K562 (cell line): ENCODE measurements at regions not wholly inside any gene's neighbourhood (a gene's known extent, or its start where the extent isn't known, plus 50 kb on each side); places are given as distances from the start of the nearest gene placed in this dataset.
A peak's percentile ranks its signal among the peaks of the same experiment; 100 is the strongest.

Source experiments
- ATAC-seq: fragments of 200-7000 bp; cut with Tn5 transposase; 3 replicates; pipeline ENCODE4 v1.9.1; 2020; ENCODE audit warnings: moderate library complexity
- BruUV-seq: library from RNA; stranded (reverse); fragments of 400-500 nt; replicated peaks from 2 replicates; lab custom pipeline; 2021; lab: Mats Ljungman, UMichigan
- CTCF ChIA-PET: fragments of 300-600 bp; formaldehyde crosslinking; extraction: SDS; loops from one replicate; lab custom pipeline; 2021; ENCODE audit warnings: low intra/inter-chr PET ratio; lab: Yijun Ruan, JAX
- POLR2A ChIA-PET: fragments of 300-600, 350-650 bp; sonication (Branson Sonifier 250); formaldehyde crosslinking; extraction: SDS; loops from one replicate; lab custom pipeline; 2021; ENCODE audit warnings: antibody characterized with exemption, inconsistent platforms; lab: Yijun Ruan, JAX
- DNase-seq, 4 experiments: peaks; one replicate each; pipeline versions ENCODE4 v3.0.0 to v3.0.0-alpha.2; 2011 to 2018; ENCODE audit warnings: low spot score in 3 of 4, mixed read lengths in 3 of 4; ENCODE audit errors: extremely low read depth in 1 of 4
- FAIRE-seq: peaks from 2 replicates; lab custom pipeline; 2011; peaks lifted over from hg19 to GRCh38; lab: Jason Lieb, UNC
- H2AFZ ChIP-seq: 2 replicates; pipeline ENCODE4 v1.6.0; 2011; ENCODE audit warnings: low read depth, low read length, control low read depth, inconsistent platforms
- H3K27ac ChIP-seq: fragments of 200-600 bp; 3 replicates; pipeline ENCODE4 v1.8.0; 2011; ENCODE audit warnings: low read depth, mild to moderate bottlenecking, control low read depth, inconsistent platforms, low read length, moderate library complexity, mixed read lengths; ENCODE audit errors: extremely low read depth
- H3K27me3 ChIP-seq, 2 experiments: fragments of 300-600 bp in 1 of 2; 2 replicates in 1 of 2; 3 replicates in 1 of 2; pipeline versions ENCODE4 v1.6.0 to v1.8.0; 2011; ENCODE audit warnings: inconsistent platforms in 2 of 2, low read length in 2 of 2, mild to moderate bottlenecking in 1 of 2, mixed read lengths in 1 of 2, moderate library complexity in 1 of 2; ENCODE audit not compliant: control insufficient read depth in 2 of 2, insufficient read depth in 2 of 2
- H3K36me3 ChIP-seq: fragments of 300-600 bp; 3 replicates; pipeline ENCODE4 v1.8.0; 2011; ENCODE audit warnings: mild to moderate bottlenecking, low read length, inconsistent platforms; ENCODE audit not compliant: control insufficient read depth, insufficient read depth
- H3K4me1 ChIP-seq, 2 experiments: fragments of 200-600 bp in 1 of 2; replicated peaks in 1 of 2; 2 replicates in 1 of 2; 3 replicates in 1 of 2; pipeline versions ENCODE4 v1.5.1 to v1.8.0; 2011; ENCODE audit warnings: inconsistent platforms in 2 of 2, low read length in 2 of 2, mild to moderate bottlenecking in 1 of 2, mixed read lengths in 1 of 2, moderate library complexity in 1 of 2; ENCODE audit not compliant: control insufficient read depth in 2 of 2, insufficient read depth in 2 of 2
- H3K4me2 ChIP-seq: 2 replicates; pipeline ENCODE4 v1.6.1; 2011; ENCODE audit warnings: low read length, control low read depth, inconsistent platforms, mixed read lengths; ENCODE audit not compliant: insufficient read depth
- H3K4me3 ChIP-seq: fragments of 200-600 bp; sonication (generic), shearing (Covaris generic); 2 replicates; pipeline ENCODE4 v1.5.1; 2016; ENCODE audit warnings: control low read depth, inconsistent platforms
- H3K79me2 ChIP-seq: fragments of 200-600 bp; 3 replicates; pipeline ENCODE4 v1.8.0; 2011; ENCODE audit warnings: low read length, inconsistent platforms; ENCODE audit not compliant: control insufficient read depth, insufficient read depth
- H3K9ac ChIP-seq, 2 experiments: 2 replicates each; pipeline versions ENCODE4 v1.6.0 to v1.6.1; 2011; ENCODE audit warnings: low read depth in 2 of 2, low read length in 2 of 2, control low read depth in 1 of 2, inconsistent platforms in 1 of 2, mild to moderate bottlenecking in 1 of 2, mixed read lengths in 1 of 2; ENCODE audit not compliant: insufficient read depth in 1 of 2
- H3K9me1 ChIP-seq: one replicate; pipeline ENCODE4 v1.6.0; 2011; ENCODE audit warnings: inconsistent platforms, mild to moderate bottlenecking, low read length, moderate library complexity; ENCODE audit not compliant: control insufficient read depth, insufficient read depth
- H3K9me3 ChIP-seq: replicated peaks from 2 replicates; pipeline ENCODE4 v1.5.1; 2011; ENCODE audit warnings: low read depth, low read length, inconsistent platforms; ENCODE audit not compliant: control insufficient read depth, insufficient read depth
- H4K20me1 ChIP-seq: replicated peaks from 2 replicates; pipeline ENCODE4 v1.6.1; 2011; ENCODE audit warnings: low read length, inconsistent platforms, mixed read lengths; ENCODE audit not compliant: control insufficient read depth, insufficient read depth
- SMAD4 ChIP-seq: fragments of 250-450 bp; sonication (Bioruptor Pico); conservative IDR thresholded peaks from 2 replicates; pipeline ENCODE4 v1.8.0; 2021; ENCODE audit warnings: inconsistent platforms, mild to moderate bottlenecking, moderate library complexity
- ZC3H4 ChIP-seq: sonication (generic); formaldehyde crosslinking; IDR thresholded peaks from 2 replicates; pipeline ENCODE4 v1.9.0; 2021; ENCODE audit warnings: missing genetic modification reagents, borderline replicate concordance
- ZNF316 ChIP-seq: fragments of 450-650 bp; IDR thresholded peaks from 2 replicates; pipeline ENCODE4 v1.6.1; 2016
- ZNF584 ChIP-seq: fragments of 200-800 bp; sonication (Bioruptor generic); IDR thresholded peaks from 2 replicates; pipeline ENCODE4 v1.6.1; 2016; ENCODE audit warnings: low read depth, mild to moderate bottlenecking, missing genetic modification characterization, missing compliant biosample characterization
- ZNF707 ChIP-seq: fragments of 250-450 bp; sonication (Bioruptor Pico); conservative IDR thresholded peaks from 2 replicates; pipeline ENCODE4 v1.8.0; 2022; ENCODE audit warnings: inconsistent platforms, mild to moderate bottlenecking, moderate library complexity
- WGBS: fragments of 100-300 bp; shearing (Covaris generic); methylation state at CpG from one replicate; pipeline ENCODE4 v1.1.6; 2016; ENCODE audit warnings: low coverage, mixed read lengths; ENCODE audit not compliant: insufficient coverage; ENCODE audit errors: missing lambda C conversion rate; 5-methylcytosine and 5-hydroxymethylcytosine counted together
- in situ Hi-C: fragments of 300-500 bp; cut with MboI; formaldehyde crosslinking; loops from 4 replicates; pipeline ENCODE4 v1.15.0; 2018; ENCODE audit warnings: inconsistent platforms, mixed read lengths
- intact Hi-C: fragments of 100-400 bp; cut with micrococcal nuclease; formaldehyde crosslinking; loops from 2 replicates; pipeline ENCODE4 v1.14.2; 2022
- TF ChIP-seq, protein P1 (sequence below): sonication (generic); formaldehyde crosslinking; IDR thresholded peaks from 2 replicates; pipeline ENCODE4 v1.8.1; 2023; ENCODE audit warnings: mild to moderate bottlenecking, missing genetic modification reagents
- TF ChIP-seq, protein P2 (sequence below): fragments of 450-650 bp; IDR thresholded peaks from 2 replicates; pipeline ENCODE4 v1.6.1; 2018; ENCODE audit not compliant: partially characterized antibody

DNA sequence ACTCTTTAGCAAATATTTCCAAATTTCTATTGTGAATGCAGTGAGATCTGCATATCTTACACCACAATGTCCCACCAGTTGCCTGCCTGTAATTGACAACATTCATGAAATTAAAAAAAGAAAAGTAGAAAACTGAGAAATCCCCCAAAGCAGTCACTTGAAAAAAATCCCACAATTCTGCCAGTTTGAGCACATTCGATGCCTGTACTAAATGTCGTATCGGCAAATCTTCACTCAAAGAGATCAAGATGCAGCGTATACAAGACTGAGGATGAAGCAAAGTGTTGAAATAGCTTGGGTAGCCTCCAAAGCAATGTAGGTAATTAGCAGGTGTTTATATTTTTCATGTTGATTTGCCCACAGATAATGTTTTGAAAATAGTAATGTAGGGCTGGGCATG lies 186.7 kb upstream of the ZEB2 start:
- no peaks in the 10 kb centered on the region for H3K9me3 ChIP-seq
- WGBS: 98% methylated on average over 4 of the region's 4 CpGs
- H3K27ac ChIP-seq: no peak overlapping the region
- BruUV-seq: no TSS peak
- peaks cover 0 to 25% of the 10 kb centered on the region in 2 experiments; a peak in 3 of 5 replicates for H3K4me1 ChIP-seq
- no peak overlapping the region for H3K9ac ChIP-seq
- intact Hi-C loops: loop anchor here (10.0 kb wide), 1 partner anchor 182 kb away; the partner anchor contains the start of gene ZEB2
- ChIA-PET POLR2A (no interaction called here), CTCF (no interaction called here)
- ATAC-seq (no peak), DNase-seq (no peak), FAIRE-seq (no peak)
- no peak overlapping the region for H3K4me2 ChIP-seq
- H3K4me3 ChIP-seq: no peak overlapping the region
- H3K79me2 ChIP-seq: no peaks in the 10 kb centered on the region
- no peak overlapping the region for H2AFZ ChIP-seq
- in situ Hi-C loops: no loop called here
- H3K27me3 ChIP-seq: no peaks in the 10 kb centered on the region
- H3K9me1 ChIP-seq: no peaks in the 10 kb centered on the region
- H4K20me1 ChIP-seq: no peaks in the 10 kb centered on the region
- no peaks in the 10 kb centered on the region for H3K36me3 ChIP-seq
- no peak for TF ChIP-seq ZC3H4
- TF ChIP-seq ZNF316: peak; percentile 47

DNA sequence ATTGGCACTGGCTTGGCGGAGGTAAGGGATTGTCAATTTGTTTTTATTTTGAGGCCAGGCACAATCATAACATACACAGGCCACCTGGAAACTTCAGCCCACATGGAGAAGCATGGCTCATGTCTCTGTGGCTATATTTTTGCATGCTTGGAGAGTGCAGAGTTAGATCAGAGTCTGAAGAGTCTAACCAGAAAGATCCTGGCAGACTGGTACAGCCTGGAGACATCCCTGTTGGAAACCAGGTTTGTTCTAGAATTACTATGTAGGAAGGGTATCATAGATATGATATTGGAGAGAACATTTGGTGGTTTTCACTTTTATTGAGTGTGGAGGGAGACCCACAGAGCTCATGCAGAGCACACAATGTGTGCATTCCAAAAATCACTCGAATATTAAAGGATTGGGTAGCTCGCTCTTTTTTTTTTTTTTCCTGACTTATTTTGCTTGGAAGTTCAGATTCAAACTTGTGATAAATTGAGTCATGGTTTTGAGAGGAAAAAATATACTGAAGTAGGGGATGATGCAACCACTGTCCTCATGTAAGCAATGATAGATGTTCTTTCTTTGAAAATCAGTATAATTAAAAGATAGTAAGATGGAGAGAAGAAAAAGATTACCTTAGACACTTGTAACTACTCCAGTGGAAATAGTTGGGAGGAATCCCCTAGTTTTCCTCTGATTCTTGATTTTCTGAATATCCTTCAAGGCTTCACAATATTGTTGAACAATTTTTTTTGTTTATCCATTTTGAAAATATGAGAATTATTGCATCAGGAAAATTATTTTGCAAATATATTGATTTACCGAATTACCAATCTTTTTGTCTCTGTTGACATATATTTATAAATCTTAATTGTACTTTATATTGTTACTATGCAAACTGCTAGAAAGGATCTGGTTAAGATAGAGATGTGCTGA lies 185.7 kb upstream of the ZEB2 start:
- H3K9ac ChIP-seq: no peak overlapping the region
- H3K36me3 ChIP-seq: no peaks in the 10 kb centered on the region
- H3K9me3 ChIP-seq: no peaks in the 10 kb centered on the region
- no peaks in the 10 kb centered on the region for H3K27me3 ChIP-seq
- no peak overlapping the region for H3K4me2 ChIP-seq
- no TSS peak for BruUV-seq
- peak overlapping the region; percentile 85; the same call in 1 of the 2 replicates for H2AFZ ChIP-seq
- in situ Hi-C loops: no loop called here
- no peaks in the 10 kb centered on the region for H3K9me1 ChIP-seq
- no peaks in the 10 kb centered on the region for H4K20me1 ChIP-seq
- POLR2A ChIA-PET: interaction anchor here (0.6 to 0.7 kb wide), 2 partner anchors 252 to 1374 kb away, joined by 3 read pairs; no protein-coding TSS in a partner anchor
- peaks cover 0 to 25% of the 10 kb centered on the region in 2 experiments; a peak in 3 of 5 replicates for H3K4me1 ChIP-seq
- H3K27ac ChIP-seq: peak overlapping the region; percentile 17; the same call in 2 of the 3 replicates
- no peak overlapping the region for H3K4me3 ChIP-seq
- ATAC-seq: peak; percentile 47
- intact Hi-C loops: loop anchor here (10.0 kb wide), 1 partner anchor 181 kb away; the partner anchor contains the start of gene ZEB2
- no peak for FAIRE-seq
- H3K79me2 ChIP-seq: no peaks in the 10 kb centered on the region
- CTCF ChIA-PET: no interaction called here
- no peak for DNase-seq
- WGBS: 51% methylated on average over 4 of the region's 4 CpGs
- TF ChIP-seq, protein P1, sequence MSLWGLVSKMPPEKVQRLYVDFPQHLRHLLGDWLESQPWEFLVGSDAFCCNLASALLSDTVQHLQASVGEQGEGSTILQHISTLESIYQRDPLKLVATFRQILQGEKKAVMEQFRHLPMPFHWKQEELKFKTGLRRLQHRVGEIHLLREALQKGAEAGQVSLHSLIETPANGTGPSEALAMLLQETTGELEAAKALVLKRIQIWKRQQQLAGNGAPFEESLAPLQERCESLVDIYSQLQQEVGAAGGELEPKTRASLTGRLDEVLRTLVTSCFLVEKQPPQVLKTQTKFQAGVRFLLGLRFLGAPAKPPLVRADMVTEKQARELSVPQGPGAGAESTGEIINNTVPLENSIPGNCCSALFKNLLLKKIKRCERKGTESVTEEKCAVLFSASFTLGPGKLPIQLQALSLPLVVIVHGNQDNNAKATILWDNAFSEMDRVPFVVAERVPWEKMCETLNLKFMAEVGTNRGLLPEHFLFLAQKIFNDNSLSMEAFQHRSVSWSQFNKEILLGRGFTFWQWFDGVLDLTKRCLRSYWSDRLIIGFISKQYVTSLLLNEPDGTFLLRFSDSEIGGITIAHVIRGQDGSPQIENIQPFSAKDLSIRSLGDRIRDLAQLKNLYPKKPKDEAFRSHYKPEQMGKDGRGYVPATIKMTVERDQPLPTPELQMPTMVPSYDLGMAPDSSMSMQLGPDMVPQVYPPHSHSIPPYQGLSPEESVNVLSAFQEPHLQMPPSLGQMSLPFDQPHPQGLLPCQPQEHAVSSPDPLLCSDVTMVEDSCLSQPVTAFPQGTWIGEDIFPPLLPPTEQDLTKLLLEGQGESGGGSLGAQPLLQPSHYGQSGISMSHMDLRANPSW (CRISPR knock-in tag): no peak
- TF ChIP-seq SMAD4 (CRISPR knock-in tag) (peak; percentile 6; the same call in 1 of the 2 replicates), ZNF584 (CRISPR knock-in tag) (peak; percentile 24; the same call in 1 of the 2 replicates), ZNF707 (CRISPR knock-in tag) (no peak)
- TF ChIP-seq, protein P2, sequence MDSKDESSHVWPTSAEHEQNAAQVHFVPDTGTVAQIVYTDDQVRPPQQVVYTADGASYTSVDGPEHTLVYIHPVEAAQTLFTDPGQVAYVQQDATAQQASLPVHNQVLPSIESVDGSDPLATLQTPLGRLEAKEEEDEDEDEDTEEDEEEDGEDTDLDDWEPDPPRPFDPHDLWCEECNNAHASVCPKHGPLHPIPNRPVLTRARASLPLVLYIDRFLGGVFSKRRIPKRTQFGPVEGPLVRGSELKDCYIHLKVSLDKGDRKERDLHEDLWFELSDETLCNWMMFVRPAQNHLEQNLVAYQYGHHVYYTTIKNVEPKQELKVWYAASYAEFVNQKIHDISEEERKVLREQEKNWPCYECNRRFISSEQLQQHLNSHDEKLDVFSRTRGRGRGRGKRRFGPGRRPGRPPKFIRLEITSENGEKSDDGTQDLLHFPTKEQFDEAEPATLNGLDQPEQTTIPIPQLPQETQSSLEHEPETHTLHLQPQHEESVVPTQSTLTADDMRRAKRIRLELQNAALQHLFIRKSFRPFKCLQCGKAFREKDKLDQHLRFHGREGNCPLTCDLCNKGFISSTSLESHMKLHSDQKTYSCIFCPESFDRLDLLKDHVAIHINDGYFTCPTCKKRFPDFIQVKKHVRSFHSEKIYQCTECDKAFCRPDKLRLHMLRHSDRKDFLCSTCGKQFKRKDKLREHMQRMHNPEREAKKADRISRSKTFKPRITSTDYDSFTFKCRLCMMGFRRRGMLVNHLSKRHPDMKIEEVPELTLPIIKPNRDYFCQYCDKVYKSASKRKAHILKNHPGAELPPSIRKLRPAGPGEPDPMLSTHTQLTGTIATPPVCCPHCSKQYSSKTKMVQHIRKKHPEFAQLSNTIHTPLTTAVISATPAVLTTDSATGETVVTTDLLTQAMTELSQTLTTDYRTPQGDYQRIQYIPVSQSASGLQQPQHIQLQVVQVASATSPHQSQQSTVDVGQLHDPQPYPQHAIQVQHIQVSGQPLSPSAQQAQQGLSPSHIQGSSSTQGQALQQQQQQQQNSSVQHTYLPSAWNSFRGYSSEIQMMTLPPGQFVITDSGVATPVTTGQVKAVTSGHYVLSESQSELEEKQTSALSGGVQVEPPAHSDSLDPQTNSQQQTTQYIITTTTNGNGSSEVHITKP: no peak
